WI38 (cell line): ENCODE measurements at regions not wholly inside any gene's neighbourhood (a gene's known extent, or its start where the extent isn't known, plus 50 kb on each side); places are given as distances from the start of the nearest gene placed in this dataset.

Experiments used
- H3K4me3 ChIP-seq: 2 replicates; pipeline ENCODE4 v1.5.1; 2011; ENCODE audit warnings: low read depth, mild to moderate bottlenecking, control low read depth, low read length
- TF ChIP-seq, protein P1 (sequence below): IDR thresholded peaks from 2 replicates; pipeline ENCODE4 v1.5.1; 2012; ENCODE audit warnings: low read depth, mild to moderate bottlenecking, control low read depth, low read length

DNA sequence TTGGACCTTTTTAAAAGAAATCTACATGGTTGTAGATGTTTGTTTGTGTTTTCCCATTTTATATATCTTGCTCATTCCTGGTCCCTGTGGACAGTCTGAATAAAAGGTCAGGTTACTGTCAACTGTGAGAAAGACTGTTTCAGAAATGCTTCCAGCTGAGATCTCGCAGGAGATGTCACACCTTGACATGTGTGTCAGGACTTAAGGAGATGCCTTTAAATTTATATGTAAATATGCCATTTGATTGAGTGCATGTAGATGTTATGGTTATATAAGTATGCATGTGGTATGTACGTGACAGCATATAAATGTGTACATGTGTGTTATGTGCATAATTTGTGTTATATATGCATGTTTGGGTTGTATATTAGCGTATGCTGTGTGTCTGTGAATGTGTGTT is 2172.3 kb upstream of the CELF4 start:
- TF ChIP-seq, protein P1, sequence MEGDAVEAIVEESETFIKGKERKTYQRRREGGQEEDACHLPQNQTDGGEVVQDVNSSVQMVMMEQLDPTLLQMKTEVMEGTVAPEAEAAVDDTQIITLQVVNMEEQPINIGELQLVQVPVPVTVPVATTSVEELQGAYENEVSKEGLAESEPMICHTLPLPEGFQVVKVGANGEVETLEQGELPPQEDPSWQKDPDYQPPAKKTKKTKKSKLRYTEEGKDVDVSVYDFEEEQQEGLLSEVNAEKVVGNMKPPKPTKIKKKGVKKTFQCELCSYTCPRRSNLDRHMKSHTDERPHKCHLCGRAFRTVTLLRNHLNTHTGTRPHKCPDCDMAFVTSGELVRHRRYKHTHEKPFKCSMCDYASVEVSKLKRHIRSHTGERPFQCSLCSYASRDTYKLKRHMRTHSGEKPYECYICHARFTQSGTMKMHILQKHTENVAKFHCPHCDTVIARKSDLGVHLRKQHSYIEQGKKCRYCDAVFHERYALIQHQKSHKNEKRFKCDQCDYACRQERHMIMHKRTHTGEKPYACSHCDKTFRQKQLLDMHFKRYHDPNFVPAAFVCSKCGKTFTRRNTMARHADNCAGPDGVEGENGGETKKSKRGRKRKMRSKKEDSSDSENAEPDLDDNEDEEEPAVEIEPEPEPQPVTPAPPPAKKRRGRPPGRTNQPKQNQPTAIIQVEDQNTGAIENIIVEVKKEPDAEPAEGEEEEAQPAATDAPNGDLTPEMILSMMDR, result no peak
- no peak overlapping the region for H3K4me3 ChIP-seq

DNA sequence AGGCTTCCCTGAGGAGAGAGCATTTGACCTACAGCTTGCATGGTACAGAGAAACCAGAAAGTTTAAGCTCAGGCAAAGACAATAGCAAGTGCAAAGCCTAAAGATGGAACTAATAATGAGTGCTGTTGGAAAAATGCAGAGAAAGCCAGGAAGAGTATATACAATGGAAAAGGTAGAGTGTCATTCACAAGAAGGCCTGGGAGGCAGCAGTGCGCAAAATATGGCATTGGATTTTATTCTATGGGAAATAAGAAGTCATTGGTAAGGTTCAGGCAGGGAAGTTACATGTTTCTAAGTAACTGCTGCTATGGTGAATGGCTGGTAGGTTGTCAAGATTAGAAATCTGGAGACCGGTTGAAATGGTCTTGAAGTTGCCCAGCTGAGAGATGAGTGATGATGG is 2167.3 kb upstream of the CELF4 start:
- H3K4me3 ChIP-seq, result no peak overlapping the region
- TF ChIP-seq, protein P1, result no peak

DNA sequence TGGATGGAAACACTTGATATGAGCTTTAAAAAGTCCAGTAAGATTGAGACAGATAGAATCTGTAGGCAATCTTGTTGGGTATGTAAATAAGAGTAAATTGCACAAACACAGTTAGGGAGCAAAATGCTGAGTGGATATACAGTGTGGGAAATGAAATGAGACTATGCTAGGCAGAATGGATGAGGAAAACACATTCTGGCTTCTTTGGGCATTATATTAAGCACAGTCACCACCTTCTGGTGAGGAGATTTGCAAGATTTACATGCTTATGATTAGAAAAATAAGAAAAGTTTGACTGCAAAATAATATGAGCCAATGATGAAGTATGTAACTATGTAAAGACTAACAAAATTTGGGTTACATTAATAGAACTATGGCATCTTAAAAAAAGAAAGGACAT is 2165.0 kb upstream of the CELF4 start:
- TF ChIP-seq, protein P1, result no peak
- no peak overlapping the region for H3K4me3 ChIP-seq

DNA sequence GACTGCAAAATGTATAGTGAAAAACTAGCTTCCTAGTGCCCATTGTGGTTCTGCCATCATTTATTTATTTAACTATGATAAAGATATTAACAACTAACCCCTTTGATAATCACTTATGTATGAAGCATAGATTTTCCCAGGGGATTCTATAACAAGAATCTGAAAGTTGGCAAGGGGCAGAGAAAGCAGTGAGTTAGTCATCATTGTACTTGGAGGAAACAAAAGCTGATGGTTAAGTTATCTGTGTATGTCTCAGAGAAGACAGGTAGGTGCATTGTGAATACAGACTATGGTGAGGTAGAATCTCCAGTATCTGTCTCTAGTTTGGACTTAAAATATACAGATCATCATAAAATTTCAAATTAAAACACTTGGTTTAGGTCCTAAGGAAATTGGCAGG is 2159.1 kb upstream of the CELF4 start:
- TF ChIP-seq, protein P1, result no peak
- H3K4me3 ChIP-seq, result no peak overlapping the region

DNA sequence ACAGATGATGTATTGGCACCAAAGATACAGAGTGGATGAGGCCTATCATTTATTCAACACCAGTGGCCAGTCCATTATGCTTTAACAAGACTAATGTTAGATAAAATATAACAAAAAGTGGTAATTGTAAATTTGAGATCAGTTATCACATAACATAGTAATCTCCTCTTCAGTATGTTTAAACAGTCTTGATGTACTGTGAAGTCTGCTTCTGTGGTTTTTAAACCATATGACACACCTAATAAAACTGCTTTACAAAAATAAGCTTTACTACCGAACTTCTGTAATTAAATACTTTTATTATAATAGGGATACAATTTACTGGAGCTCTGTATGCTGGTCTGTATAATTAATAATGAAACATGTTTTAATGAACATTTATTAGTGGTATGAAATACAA is 2156.1 kb upstream of the CELF4 start:
- TF ChIP-seq, protein P1, result no peak
- H3K4me3 ChIP-seq, result no peak overlapping the region

DNA sequence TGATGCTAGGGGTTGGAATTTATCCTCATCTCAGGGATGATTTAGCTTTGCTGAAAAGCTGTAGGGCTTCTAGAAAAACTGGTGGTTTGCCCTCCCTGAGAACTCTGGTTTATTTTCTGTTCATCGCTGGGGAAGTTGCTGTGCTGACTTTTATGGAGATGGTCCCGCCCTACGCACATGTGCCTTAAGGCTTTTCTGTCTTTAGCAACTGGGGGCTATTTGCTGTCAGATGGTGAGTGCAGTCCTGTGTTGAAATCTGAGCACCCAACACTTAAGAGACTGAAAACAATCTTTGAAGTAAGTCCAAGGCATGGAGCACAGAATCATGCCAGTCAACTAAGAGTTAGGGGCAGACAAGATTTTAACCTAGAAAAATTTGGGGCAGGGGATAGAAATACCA is 2148.4 kb upstream of the CELF4 start:
- no peak overlapping the region for H3K4me3 ChIP-seq
- TF ChIP-seq, protein P1, result no peak

DNA sequence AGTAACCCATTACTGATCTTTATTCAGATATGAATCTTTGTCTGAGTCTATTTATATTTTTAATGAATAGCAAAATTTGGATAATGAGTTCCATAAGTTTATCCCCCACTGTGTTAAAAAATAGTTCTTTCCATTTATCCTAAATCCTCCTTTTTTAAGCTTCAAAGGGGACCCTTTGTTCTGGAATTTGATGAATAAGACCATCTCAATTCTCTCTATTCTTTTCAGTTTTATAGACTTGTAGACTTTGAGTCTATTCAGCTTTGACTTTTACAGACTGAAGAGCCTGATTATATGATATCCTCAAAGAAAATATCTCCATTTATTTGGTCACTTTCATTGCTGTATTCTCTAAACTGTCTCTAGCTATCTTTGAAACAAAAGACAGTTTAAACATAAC is 2146.1 kb upstream of the CELF4 start:
- TF ChIP-seq, protein P1, result no peak
- H3K4me3 ChIP-seq, result no peak overlapping the region

DNA sequence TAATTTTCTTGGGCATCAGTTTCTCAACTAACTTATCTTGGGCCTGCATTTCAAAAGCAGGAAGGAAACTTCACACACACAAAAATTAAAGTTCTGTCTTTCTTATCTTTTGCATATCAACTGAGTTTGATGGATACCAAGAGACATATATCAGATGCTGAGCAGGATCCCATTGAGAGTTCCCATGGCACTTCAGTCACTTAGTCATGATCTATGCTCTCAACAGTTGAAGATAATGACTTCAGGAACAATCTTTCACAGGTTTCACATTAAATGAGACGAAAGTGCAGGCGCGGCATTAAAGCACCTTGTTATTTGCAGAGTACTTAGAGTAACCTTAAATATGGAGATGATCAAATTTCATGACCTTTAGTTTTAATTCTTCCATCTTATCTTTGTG is 2139.8 kb upstream of the CELF4 start:
- TF ChIP-seq, protein P1, result no peak
- H3K4me3 ChIP-seq, result no peak overlapping the region
